ENCODE measurements at regions not wholly inside any gene's neighbourhood (a gene's known extent, or its start where the extent isn't known, plus 50 kb on each side); places are given as distances from the start of the nearest gene placed in this dataset.

- peaks cover 19% of the 10 kb centered on the region for H3K4me1 ChIP-seq (ENCODE audit: insufficient read depth, low read length, severe bottlenecking)
- no peak overlapping the region for H3K4me3 ChIP-seq (ENCODE audit: low read depth, low read length, poor library complexity, severe bottlenecking)
- H4K20me1 ChIP-seq (ENCODE audit: insufficient read depth, low read length) = no peaks in the 10 kb centered on the region
- no peaks in the 10 kb centered on the region for H3K9me2 ChIP-seq (ENCODE audit: low read depth, low read length)
- no peaks in the 10 kb centered on the region for H3K27me3 ChIP-seq (ENCODE audit: insufficient read depth, low read length)
- no peaks in the 10 kb centered on the region for H3K9me3 ChIP-seq (ENCODE audit: low read length)
- no peaks in the 10 kb centered on the region for H3K36me3 ChIP-seq (ENCODE audit: insufficient read depth, low read length)
- TF ChIP-seq EZH2 (IDR thresholded peaks at IDR 0.05; ENCODE audit: borderline replicate concordance, low read length) = no peak
- TF ChIP-seq CTCF (IDR thresholded peaks at IDR 0.05; ENCODE audit: low read length) = no peak
- no peaks in the 10 kb centered on the region for H3K79me2 ChIP-seq (ENCODE audit: insufficient read depth, low read length)
- no peak overlapping the region for H3K4me2 ChIP-seq (ENCODE audit: low read length)
- H3K27ac ChIP-seq (ENCODE audit: low read depth, low read length, poor library complexity, severe bottlenecking) = no peak overlapping the region
- H3K9ac ChIP-seq (ENCODE audit: low read length) = no peak overlapping the region
- H2AFZ ChIP-seq (ENCODE audit: low read length) = no peak overlapping the region
- no peaks in the 10 kb centered on the region for H3F3A ChIP-seq (ENCODE audit: insufficient read depth, low read length)
Measured at GRCh38 chr13:24624801-24625231, 55.4 kb upstream of the ATP12A start.

GRCh38 chr13:24625331-24625731 lies 54.9 kb upstream of the ATP12A start:
- Histone ChIP-seq H3K9me3 (ENCODE audit: low read length) (no peaks in the 10 kb centered on the region), H4K20me1 (ENCODE audit: insufficient read depth, low read length) (no peaks in the 10 kb centered on the region), H3K4me2 (ENCODE audit: low read length) (no peak overlapping the region), H2AFZ (ENCODE audit: low read length) (no peak overlapping the region; the same call in 1 of the 2 replicates), H3K27me3 (ENCODE audit: insufficient read depth, low read length) (no peaks in the 10 kb centered on the region), H3K27ac (ENCODE audit: low read depth, low read length, poor library complexity, severe bottlenecking) (no peak overlapping the region), H3K36me3 (ENCODE audit: insufficient read depth, low read length) (no peaks in the 10 kb centered on the region), H3K4me1 (ENCODE audit: insufficient read depth, low read length, severe bottlenecking) (peaks cover 19% of the 10 kb centered on the region), H3K4me3 (ENCODE audit: low read depth, low read length, poor library complexity, severe bottlenecking) (no peak overlapping the region), H3F3A (ENCODE audit: insufficient read depth, low read length) (no peaks in the 10 kb centered on the region), H3K79me2 (ENCODE audit: insufficient read depth, low read length) (no peaks in the 10 kb centered on the region), H3K9ac (ENCODE audit: low read length) (no peak overlapping the region), H3K9me2 (ENCODE audit: low read depth, low read length) (no peaks in the 10 kb centered on the region)
- no peak for TF ChIP-seq EZH2 (IDR thresholded peaks at IDR 0.05; ENCODE audit: borderline replicate concordance, low read length)
- TF ChIP-seq CTCF (IDR thresholded peaks at IDR 0.05; ENCODE audit: low read length) = no peak

- peak overlapping the region; percentile 57 for H2AFZ ChIP-seq (ENCODE audit: low read length)
- H3K9me2 ChIP-seq (ENCODE audit: low read depth, low read length) = no peaks in the 10 kb centered on the region
- no peaks in the 10 kb centered on the region for H3K79me2 ChIP-seq (ENCODE audit: insufficient read depth, low read length)
- H3K36me3 ChIP-seq (ENCODE audit: insufficient read depth, low read length) = no peaks in the 10 kb centered on the region
- no peaks in the 10 kb centered on the region for H3K27me3 ChIP-seq (ENCODE audit: insufficient read depth, low read length)
- H3F3A ChIP-seq (ENCODE audit: insufficient read depth, low read length) = no peaks in the 10 kb centered on the region
- no peak overlapping the region for H3K9ac ChIP-seq (ENCODE audit: low read length)
- peaks cover 21% of the 10 kb centered on the region for H3K4me1 ChIP-seq (ENCODE audit: insufficient read depth, low read length, severe bottlenecking)
- H3K27ac ChIP-seq (ENCODE audit: low read depth, low read length, poor library complexity, severe bottlenecking) = no peak overlapping the region
- TF ChIP-seq EZH2 (IDR thresholded peaks at IDR 0.05; ENCODE audit: borderline replicate concordance, low read length) (no peak), CTCF (IDR thresholded peaks at IDR 0.05; ENCODE audit: low read length) (no peak)
- no peak overlapping the region for H3K4me2 ChIP-seq (ENCODE audit: low read length)
- H3K9me3 ChIP-seq (ENCODE audit: low read length) = no peaks in the 10 kb centered on the region
- H3K4me3 ChIP-seq (ENCODE audit: low read depth, low read length, poor library complexity, severe bottlenecking) = no peak overlapping the region
- H4K20me1 ChIP-seq (ENCODE audit: insufficient read depth, low read length) = no peaks in the 10 kb centered on the region
Measured at GRCh38 chr13:24625870-24626849, 54.0 kb upstream of the ATP12A start.
